ENCODE measurements at regions not wholly inside any gene's neighbourhood (a gene's known extent, or its start where the extent isn't known, plus 50 kb on each side); places are given as distances from the start of the nearest gene placed in this dataset.

DNA sequence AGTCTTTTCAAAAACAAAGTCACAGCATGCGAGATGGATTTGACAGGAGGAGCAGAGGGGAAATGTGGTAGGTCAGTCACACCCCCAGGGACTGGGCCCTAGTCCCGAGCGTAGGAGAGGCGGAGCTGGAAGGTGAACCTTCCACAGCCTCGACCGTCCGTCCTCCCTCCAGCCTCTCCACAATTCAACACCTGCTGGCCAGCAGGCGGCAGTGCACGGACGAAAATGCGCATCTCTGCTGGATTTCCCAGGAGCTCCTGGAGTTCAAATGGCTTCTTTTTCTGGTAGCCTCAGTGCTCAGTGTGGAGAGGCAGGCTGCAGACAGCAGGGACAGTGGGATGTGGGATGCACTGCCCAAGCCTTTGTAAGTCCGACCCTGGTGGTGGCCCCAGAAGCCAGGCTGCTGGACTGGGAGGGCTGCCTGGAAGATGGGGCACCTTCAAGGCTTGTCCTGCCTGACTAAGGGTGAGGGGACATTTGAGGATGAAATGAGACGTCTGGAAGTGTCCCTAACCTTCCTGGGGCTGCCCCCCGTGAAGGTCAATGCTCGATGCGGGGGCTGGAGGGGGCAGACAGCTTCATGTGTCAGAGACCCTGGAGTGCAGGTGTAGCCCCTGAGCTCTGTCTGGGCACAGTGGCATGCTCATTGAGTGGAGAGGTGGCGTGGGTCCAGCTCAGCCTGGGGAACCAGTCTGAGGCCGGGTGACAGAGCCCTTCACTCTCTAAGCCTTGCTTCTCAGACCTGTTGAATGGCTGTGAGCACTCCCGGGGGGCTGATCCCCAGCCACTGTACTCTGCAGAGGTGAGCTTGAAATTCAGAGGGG, 189.5 kb downstream of the TFCP2L1 start:
- no peaks in the 10 kb centered on the region for H3K4me1 Mint-ChIP-seq (ENCODE audit: low read depth)
- H3K27me3 Mint-ChIP-seq, result peaks cover 5% of the 10 kb centered on the region
- no peak overlapping the region for H3K27ac Mint-ChIP-seq
- peaks cover 4% of the 10 kb centered on the region for H3K9me3 Mint-ChIP-seq
- no peaks in the 10 kb centered on the region for H3K36me3 Mint-ChIP-seq (ENCODE audit: low read depth)
- no peak overlapping the region for H3K4me3 Mint-ChIP-seq

- H3K27me3 Mint-ChIP-seq, result peaks cover 5% of the 10 kb centered on the region
- no peaks in the 10 kb centered on the region for H3K36me3 Mint-ChIP-seq (ENCODE audit: low read depth)
- H3K9me3 Mint-ChIP-seq, result no peaks in the 10 kb centered on the region
- H3K4me3 Mint-ChIP-seq, result no peak overlapping the region
- H3K4me1 Mint-ChIP-seq (ENCODE audit: low read depth), result no peaks in the 10 kb centered on the region
- no peak overlapping the region for H3K27ac Mint-ChIP-seq
Observed at GRCh38 chr2:121096611-121097010, 188.4 kb downstream of the TFCP2L1 start.

DNA sequence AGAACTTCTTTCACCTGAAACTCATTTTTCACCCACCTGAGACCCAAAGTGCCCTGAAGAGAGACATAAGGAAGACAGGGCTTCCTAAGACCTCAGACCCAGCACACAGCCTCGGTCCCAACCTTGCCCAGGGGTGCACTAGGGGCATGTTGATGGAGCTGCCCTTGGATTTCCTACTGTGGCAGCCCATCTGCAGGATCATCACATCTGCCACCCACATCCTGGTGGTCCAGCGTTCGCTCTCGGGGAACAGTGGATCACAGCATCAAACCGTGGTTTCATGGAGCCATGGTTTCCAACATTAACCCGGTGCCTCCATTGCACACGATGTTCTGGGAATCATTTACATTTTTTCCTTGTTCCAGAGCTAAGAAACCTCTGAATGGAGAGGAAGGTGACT, 186.4 kb downstream of the TFCP2L1 start:
- no peak overlapping the region for H3K4me3 Mint-ChIP-seq
- H3K4me1 Mint-ChIP-seq (ENCODE audit: low read depth), result no peaks in the 10 kb centered on the region
- no peak overlapping the region for H3K27ac Mint-ChIP-seq
- no peaks in the 10 kb centered on the region for H3K9me3 Mint-ChIP-seq
- H3K36me3 Mint-ChIP-seq (ENCODE audit: low read depth), result no peaks in the 10 kb centered on the region
- peaks cover 5% of the 10 kb centered on the region for H3K27me3 Mint-ChIP-seq

- no peaks in the 10 kb centered on the region for H3K9me3 Mint-ChIP-seq
- H3K27ac Mint-ChIP-seq, result no peak overlapping the region
- H3K36me3 Mint-ChIP-seq (ENCODE audit: low read depth), result no peaks in the 10 kb centered on the region
- peaks cover 11% of the 10 kb centered on the region for H3K27me3 Mint-ChIP-seq
- no peaks in the 10 kb centered on the region for H3K4me1 Mint-ChIP-seq (ENCODE audit: low read depth)
- H3K4me3 Mint-ChIP-seq, result no peak overlapping the region
Observed at GRCh38 chr2:121099329-121100290, 185.4 kb downstream of the TFCP2L1 start.

DNA sequence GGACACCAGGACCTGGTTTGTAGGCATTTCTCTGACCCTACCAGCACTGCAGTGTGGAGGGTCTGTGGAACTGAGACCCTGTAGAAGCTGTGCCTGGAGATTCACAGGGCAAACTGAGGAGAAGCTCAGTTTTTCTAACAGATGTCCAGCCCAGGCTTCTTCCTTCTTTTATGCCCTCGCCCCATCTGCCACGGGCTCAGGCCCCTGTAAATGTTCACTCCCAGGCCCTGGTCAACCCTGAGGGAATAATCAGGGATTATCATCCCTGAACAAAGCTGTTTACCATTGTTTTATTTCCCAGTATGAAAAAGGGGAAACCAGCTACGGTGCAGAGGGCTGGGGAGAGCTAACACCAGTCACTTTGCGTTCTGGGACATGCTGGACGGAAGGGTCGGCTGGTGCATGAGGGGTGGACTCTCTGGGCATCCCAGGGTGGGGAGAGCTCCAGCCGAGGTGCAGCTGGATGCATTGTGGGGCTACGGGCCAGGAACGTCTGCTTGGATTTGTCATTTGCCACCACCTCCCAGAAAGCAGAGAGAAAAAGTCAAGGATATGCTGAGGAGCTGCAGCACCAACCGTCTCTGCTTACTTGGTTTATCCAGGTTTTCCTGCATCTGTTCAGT, 183.8 kb downstream of the TFCP2L1 start:
- Mint-ChIP-seq H3K36me3 (ENCODE audit: low read depth) (no peaks in the 10 kb centered on the region), H3K4me1 (ENCODE audit: low read depth) (no peaks in the 10 kb centered on the region), H3K9me3 (no peaks in the 10 kb centered on the region), H3K27ac (no peak overlapping the region), H3K4me3 (no peak overlapping the region), H3K27me3 (peaks cover 6% of the 10 kb centered on the region)

- no peaks in the 10 kb centered on the region for H3K4me1 Mint-ChIP-seq (ENCODE audit: low read depth)
- H3K27ac Mint-ChIP-seq, result no peak overlapping the region
- H3K36me3 Mint-ChIP-seq (ENCODE audit: low read depth), result no peaks in the 10 kb centered on the region
- no peaks in the 10 kb centered on the region for H3K9me3 Mint-ChIP-seq
- peaks cover 6% of the 10 kb centered on the region for H3K27me3 Mint-ChIP-seq
- H3K4me3 Mint-ChIP-seq, result no peak overlapping the region
Observed at GRCh38 chr2:121102941-121103340, 182.1 kb downstream of the TFCP2L1 start.

- Mint-ChIP-seq H3K27ac (no peak overlapping the region), H3K4me3 (no peak overlapping the region), H3K4me1 (ENCODE audit: low read depth) (no peaks in the 10 kb centered on the region), H3K36me3 (ENCODE audit: low read depth) (no peaks in the 10 kb centered on the region), H3K27me3 (peaks cover 6% of the 10 kb centered on the region), H3K9me3 (no peaks in the 10 kb centered on the region)
Observed at GRCh38 chr2:121103960-121104359, 181.0 kb downstream of the TFCP2L1 start.

GRCh38 chr2:121104721-121105141, 180.3 kb downstream of the TFCP2L1 start:
- no peak overlapping the region for H3K27ac Mint-ChIP-seq
- H3K36me3 Mint-ChIP-seq (ENCODE audit: low read depth), result no peaks in the 10 kb centered on the region
- no peaks in the 10 kb centered on the region for H3K9me3 Mint-ChIP-seq

GRCh38 chr2:121110924-121111323, 174.1 kb downstream of the TFCP2L1 start:
- Mint-ChIP-seq H3K4me3 (no peak overlapping the region), H3K36me3 (ENCODE audit: low read depth) (no peaks in the 10 kb centered on the region), H3K9me3 (peaks cover 3% of the 10 kb centered on the region), H3K27ac (no peak overlapping the region), H3K4me1 (ENCODE audit: low read depth) (no peaks in the 10 kb centered on the region), H3K27me3 (no peaks in the 10 kb centered on the region)

More at GRCh38 chr2:121104721-121105141, 180.3 kb downstream of the TFCP2L1 start:
- H3K27me3 Mint-ChIP-seq, result peaks cover 6% of the 10 kb centered on the region
- H3K4me3 Mint-ChIP-seq, result no peak overlapping the region
- H3K4me1 Mint-ChIP-seq (ENCODE audit: low read depth), result no peaks in the 10 kb centered on the region

DNA sequence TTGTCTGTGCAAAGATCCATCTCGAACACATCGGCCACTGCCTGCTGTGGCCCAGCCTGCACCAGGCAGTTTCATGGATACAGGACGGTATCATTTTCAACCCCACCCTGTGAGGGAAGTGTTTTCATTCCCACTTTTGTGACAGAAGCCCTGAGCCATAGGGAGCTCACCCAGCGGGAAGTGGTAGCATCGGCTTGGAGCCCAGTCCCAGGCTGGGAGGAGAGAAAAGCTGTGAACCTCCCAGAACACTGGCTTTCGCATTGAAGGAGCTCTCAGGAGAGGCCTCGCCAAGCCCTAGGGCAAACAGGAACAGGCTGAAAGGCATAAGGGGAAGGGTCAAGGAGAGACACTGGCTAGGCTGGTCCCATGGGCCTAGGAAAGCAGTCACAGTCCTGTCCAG, 166.1 kb downstream of the TFCP2L1 start:
- H3K36me3 Mint-ChIP-seq (ENCODE audit: low read depth), result no peaks in the 10 kb centered on the region
- no peak overlapping the region for H3K27ac Mint-ChIP-seq
- H3K4me1 Mint-ChIP-seq (ENCODE audit: low read depth), result no peaks in the 10 kb centered on the region
- H3K4me3 Mint-ChIP-seq, result no peak overlapping the region
- H3K9me3 Mint-ChIP-seq, result no peaks in the 10 kb centered on the region
- H3K27me3 Mint-ChIP-seq, result no peaks in the 10 kb centered on the region

GRCh38 chr2:121120411-121120810, 164.6 kb downstream of the TFCP2L1 start:
- Mint-ChIP-seq H3K9me3 (no peaks in the 10 kb centered on the region), H3K27ac (no peak overlapping the region), H3K36me3 (ENCODE audit: low read depth) (no peaks in the 10 kb centered on the region), H3K4me1 (ENCODE audit: low read depth) (no peaks in the 10 kb centered on the region), H3K27me3 (no peaks in the 10 kb centered on the region), H3K4me3 (no peak overlapping the region)

GRCh38 chr2:121120991-121121390, 164.0 kb downstream of the TFCP2L1 start:
- no peak overlapping the region for H3K4me3 Mint-ChIP-seq
- no peaks in the 10 kb centered on the region for H3K9me3 Mint-ChIP-seq
- no peak overlapping the region for H3K27ac Mint-ChIP-seq
- H3K4me1 Mint-ChIP-seq (ENCODE audit: low read depth), result no peaks in the 10 kb centered on the region
- no peaks in the 10 kb centered on the region for H3K27me3 Mint-ChIP-seq
- H3K36me3 Mint-ChIP-seq (ENCODE audit: low read depth), result no peaks in the 10 kb centered on the region

GRCh38 chr2:121121661-121122060, 163.3 kb downstream of the TFCP2L1 start:
- no peaks in the 10 kb centered on the region for H3K36me3 Mint-ChIP-seq (ENCODE audit: low read depth)
- no peaks in the 10 kb centered on the region for H3K4me1 Mint-ChIP-seq (ENCODE audit: low read depth)
- no peak overlapping the region for H3K4me3 Mint-ChIP-seq
- H3K27me3 Mint-ChIP-seq, result no peaks in the 10 kb centered on the region
- H3K27ac Mint-ChIP-seq, result no peak overlapping the region
- no peaks in the 10 kb centered on the region for H3K9me3 Mint-ChIP-seq

DNA sequence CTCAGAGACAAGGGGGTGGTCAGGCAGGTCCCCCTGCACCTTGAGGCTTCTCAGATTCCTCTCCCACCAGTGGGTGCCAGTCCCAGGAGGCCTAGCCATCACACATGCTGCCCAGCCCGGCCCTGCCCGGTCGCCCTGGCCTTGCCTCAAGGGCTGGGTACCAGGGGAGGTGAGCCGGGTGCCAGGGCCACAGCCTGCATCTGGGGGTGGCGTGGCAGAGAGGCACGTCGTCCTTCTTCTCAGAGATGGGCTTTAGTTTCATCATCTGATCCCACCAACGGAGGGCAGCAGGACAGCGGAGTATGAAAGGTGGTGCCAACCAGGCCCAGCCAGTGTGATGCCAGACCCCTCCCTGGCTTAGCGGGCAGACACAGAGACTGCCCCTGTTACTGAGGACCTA, 161.7 kb downstream of the TFCP2L1 start:
- H3K9me3 Mint-ChIP-seq, result no peaks in the 10 kb centered on the region
- no peaks in the 10 kb centered on the region for H3K27me3 Mint-ChIP-seq
- no peaks in the 10 kb centered on the region for H3K4me1 Mint-ChIP-seq (ENCODE audit: low read depth)
- H3K4me3 Mint-ChIP-seq, result no peak overlapping the region
- no peaks in the 10 kb centered on the region for H3K36me3 Mint-ChIP-seq (ENCODE audit: low read depth)
- H3K27ac Mint-ChIP-seq, result no peak overlapping the region

DNA sequence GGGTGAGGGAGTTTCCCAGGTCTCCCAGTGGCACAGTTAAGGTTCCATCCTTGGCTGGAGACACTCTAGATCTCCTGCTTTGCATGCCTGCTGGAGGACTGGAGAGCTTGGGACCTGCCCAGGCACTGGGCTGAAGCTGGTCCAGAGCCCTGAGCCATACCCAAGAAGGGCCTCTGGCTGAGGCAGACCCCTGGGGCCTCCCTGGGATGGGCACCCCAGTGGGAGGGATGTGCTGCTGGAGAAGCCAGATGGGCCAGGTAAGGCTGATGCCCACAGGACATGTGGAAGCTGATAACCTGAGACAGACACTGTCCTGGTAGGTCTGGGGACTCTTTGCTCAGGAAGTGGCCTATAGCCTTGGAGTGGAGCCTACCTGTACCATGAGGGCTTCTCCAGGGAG, 160.7 kb downstream of the TFCP2L1 start:
- H3K27ac Mint-ChIP-seq, result no peak overlapping the region
- no peaks in the 10 kb centered on the region for H3K36me3 Mint-ChIP-seq (ENCODE audit: low read depth)
- no peak overlapping the region for H3K4me3 Mint-ChIP-seq
- H3K4me1 Mint-ChIP-seq (ENCODE audit: low read depth), result no peaks in the 10 kb centered on the region
- no peaks in the 10 kb centered on the region for H3K27me3 Mint-ChIP-seq
- no peaks in the 10 kb centered on the region for H3K9me3 Mint-ChIP-seq

All from stimulated activated naive CD8-positive, alpha-beta T cell treated with anti-CD3 and anti-CD28 coated beads, Interleukin-15, Interleukin-2, amounts not matched to agents 100 ng/mL and 50 ng/mL, for 24 hours (primary cell).